NCI-H187 (cell line): ENCODE measurements at regions not wholly inside any gene's neighbourhood (a gene's known extent, or its start where the extent isn't known, plus 50 kb on each side); places are given as distances from the start of the nearest gene placed in this dataset.
"Not testable (repeated sequence)": the region's sequence is repeated elsewhere in the genome, so short reads cannot be mapped to it uniquely, and the experiment has no call there.

Source experiments
- DNase-seq, 2 experiments: peaks; one replicate each; lab custom pipeline; 2025; lab: John Stamatoyannopoulos, UW

- DNase-seq, result no peak
Observed at GRCh38 chr13:30065181-30065580, 214.8 kb upstream of the UBL3 start.

GRCh38 chr13:30063892-30064291 is 213.5 kb upstream of the UBL3 start:
- DNase-seq, result no peak

- DNase-seq, result no peak
Observed at GRCh38 chr13:30061217-30061616, 210.8 kb upstream of the UBL3 start.

- no peak for DNase-seq
Observed at GRCh38 chr13:30058429-30058828, 208.0 kb upstream of the UBL3 start.

- DNase-seq, result not testable (repeated sequence)
Observed at GRCh38 chr13:30054546-30054945, 204.1 kb upstream of the UBL3 start.

GRCh38 chr13:30053939-30054338 is 203.5 kb upstream of the UBL3 start:
- no peak for DNase-seq

- DNase-seq, result no peak
Observed at GRCh38 chr13:30052120-30052519, 201.7 kb upstream of the UBL3 start.

- no peak for DNase-seq
Observed at GRCh38 chr13:30051531-30052060, 201.2 kb upstream of the UBL3 start.

DNA sequence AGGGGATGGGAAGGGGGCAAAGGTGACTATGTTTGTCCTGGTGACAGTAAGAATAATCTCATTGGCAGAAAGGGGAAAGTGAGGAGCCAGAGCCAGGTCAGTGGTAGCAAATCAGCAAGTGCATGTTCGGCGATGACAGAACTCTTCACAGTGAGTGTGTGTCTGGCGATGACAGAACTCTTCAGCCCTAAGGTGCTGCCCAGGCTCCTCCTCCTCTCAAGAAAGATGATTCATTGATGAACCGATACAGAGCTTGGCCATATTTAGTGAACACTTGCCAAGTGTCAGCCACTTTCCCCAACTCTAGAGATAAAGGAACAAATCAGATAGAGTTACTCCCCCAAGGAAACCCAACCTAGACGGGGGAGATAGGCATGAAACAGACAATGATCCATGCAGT is 199.3 kb upstream of the UBL3 start:
- no peak for DNase-seq

GRCh38 chr13:30047154-30047874 is 196.9 kb upstream of the UBL3 start:
- no peak for DNase-seq

DNA sequence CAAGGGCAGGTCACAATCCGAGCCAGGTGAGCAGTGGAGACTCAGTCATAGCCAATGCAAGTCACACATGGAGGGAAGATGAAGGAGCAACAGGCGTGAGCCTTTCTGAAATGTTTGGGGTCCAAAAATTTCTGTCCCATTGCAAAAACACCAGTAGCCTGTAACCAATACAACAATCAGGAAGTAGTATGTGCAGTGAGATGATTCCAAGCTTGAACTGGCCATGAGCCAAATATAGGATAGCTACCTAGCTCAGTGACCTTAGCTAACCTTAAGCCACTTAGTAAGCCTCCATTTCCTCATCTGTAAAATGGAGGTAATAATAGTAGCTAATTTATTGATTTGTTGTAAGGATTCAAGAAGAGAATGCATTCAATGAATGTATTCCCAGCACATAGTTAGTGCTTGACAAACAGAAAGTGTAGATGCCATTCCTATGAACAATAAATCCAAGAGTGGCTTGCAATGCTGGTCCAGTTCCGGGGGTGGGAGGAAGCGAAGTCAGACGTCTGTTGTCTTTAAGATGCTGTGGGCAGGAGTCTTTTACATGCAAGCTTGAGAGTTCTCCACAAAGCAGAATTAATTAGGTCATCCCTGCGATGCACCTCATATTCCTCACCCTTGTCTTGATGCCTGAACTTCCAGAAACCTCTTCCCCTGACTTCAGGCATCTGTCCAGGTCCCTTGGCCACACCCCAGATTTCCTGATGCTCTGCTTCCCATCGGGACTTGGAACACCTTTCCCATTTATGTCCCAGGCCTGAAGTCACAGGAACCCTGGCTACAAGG is 195.7 kb upstream of the UBL3 start:
- DNase-seq, result no peak

DNA sequence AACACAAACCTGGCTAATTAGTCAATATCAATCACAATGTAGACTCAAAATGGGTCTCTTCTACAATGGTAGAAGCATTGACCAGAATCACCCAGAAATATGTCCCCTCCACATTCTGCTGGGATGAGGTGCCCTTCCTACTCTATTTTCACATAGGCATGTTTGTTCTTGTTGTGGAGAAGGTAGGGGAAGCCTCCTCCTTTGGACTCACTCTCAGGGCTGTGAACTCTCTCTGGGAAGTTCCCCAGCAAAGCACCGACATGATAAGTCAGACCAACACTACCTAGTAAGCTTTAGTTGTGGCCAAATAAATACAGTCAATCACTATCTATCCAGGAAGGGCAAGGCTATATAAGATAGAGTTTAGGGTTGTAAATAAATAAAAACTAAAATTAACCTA is 194.5 kb upstream of the UBL3 start:
- no peak for DNase-seq

DNA sequence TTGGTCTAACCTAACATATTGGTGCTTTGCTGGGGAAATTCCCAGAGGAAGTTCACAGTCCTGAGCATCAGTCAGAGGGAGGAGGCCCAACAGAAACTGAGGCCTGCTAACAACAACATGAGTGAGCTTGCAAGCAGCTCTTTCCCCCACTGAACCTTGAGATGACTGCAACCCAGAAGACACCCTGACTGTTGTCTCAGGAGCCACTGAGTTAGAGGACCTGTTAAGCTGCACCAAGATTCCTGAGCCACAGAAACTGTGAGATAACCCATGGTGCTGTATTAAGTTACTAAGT is 193.2 kb upstream of the UBL3 start:
- no peak for DNase-seq

GRCh38 chr13:30042891-30043630 is 192.6 kb upstream of the UBL3 start:
- no peak for DNase-seq

DNA sequence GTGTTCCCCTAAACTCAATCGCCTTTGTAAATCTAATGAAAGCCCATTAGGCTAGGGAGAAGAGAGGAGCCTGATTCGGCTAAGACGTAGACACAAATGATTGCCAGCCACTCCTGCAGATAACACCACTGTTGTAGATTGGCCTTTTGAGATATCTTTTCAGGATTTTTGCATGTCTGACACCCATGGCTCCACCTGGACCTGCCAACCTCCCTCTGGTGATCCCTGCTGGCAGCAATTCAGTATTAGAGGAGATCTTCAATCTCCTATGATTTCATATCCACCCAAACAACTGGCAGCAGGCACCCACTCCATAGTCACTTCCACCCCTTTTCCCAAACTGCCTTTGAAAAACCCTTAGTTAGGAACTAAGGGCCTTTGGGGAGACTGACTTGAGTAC is 191.9 kb upstream of the UBL3 start:
- DNase-seq, result no peak

- DNase-seq, result no peak
Observed at GRCh38 chr13:30039511-30039911, 189.1 kb upstream of the UBL3 start.

- DNase-seq, result no peak
Observed at GRCh38 chr13:30038884-30039283, 188.5 kb upstream of the UBL3 start.

DNA sequence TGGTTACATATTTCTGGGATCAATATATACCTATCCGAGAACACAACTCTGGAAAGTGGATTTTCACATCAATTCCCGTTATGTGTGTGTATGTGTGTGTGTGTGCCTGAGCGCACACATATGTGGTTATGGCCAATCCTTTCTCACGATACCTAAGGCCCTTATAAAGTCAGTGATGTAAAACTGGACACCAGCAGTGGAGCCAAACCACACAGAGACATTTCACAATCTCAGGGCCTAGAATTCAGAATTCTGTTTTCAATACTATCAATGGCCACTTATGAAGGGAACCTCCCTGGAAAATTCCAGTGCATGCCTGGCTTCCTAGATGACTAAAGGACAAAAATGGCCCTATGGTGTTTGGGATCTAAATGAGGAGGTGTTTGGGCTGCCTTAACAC is 187.3 kb upstream of the UBL3 start:
- no peak for DNase-seq

DNA sequence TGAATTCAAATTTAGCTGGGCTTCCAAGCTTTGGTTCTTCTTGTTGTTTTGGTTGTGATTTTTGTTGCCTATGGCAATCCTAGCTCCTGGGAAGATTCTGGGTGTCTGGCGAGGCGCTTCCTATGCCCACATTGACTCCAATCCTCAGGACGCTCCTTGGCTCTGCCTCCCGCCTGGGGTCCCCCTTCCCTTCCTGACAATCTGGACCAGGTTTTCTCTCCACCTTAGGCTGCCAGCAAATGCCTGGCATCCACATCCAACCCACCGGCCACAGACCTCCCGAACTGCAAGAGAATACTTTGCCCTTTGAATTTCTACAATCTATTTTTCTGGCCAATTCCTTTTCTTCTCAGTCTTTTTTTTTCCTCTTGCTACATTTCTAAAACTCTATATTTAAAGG is 186.9 kb upstream of the UBL3 start:
- no peak for DNase-seq

GRCh38 chr13:30034458-30034795 is 184.0 kb upstream of the UBL3 start:
- no peak for DNase-seq

GRCh38 chr13:30033681-30034457 is 183.5 kb upstream of the UBL3 start:
- DNase-seq, result peak; percentile 14 to 21

- DNase-seq, result no peak
Observed at GRCh38 chr13:30032263-30032662, 181.8 kb upstream of the UBL3 start.
